ENCODE measurements at regions not wholly inside any gene's neighbourhood (a gene's known extent, or its start where the extent isn't known, plus 50 kb on each side); places are given as distances from the start of the nearest gene placed in this dataset.

DNA sequence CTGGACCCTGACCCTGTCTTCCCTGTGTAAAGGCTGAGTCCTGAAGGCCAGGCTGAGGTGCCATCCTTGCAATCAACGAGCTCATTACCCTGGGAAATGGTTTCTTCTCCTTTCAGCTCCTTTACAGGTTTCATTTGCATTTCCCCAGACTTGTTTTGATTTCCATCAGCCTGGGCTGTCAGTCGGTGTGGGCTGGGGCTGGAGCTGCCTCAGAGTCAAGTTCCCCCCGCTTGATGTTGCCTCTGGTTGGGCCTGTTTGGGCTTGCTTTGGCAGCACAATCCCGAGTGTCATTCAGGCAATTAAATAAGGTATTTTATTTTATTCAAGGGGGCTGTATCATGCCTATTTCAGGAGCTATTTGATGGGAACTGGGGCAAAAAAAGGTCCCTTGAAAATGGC lies 424.9 kb downstream of the INSC start:
- DNase-seq (ENCODE audit: low read depth in 2 of 2) = no peak

DNA sequence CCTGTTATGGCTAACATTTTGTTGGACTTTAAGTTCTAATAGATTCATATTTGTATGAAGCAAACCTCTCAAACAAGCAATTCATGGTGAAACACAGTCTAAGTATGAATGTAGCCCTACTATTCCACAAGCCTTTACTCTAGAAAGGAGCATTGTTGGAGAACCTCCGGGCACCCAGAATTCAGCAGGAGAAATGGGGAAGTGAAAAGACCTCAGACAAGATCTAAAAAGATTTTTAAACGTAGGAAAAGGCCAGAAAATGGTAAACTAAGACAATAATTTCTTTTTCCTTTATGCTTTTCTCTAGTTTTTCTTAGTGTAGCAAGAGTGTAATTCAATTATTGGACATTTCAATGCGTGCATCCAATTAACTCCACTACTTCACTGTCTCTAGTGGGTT lies 426.4 kb downstream of the INSC start:
- DNase-seq (ENCODE audit: low read depth in 2 of 2) = no peak

DNA sequence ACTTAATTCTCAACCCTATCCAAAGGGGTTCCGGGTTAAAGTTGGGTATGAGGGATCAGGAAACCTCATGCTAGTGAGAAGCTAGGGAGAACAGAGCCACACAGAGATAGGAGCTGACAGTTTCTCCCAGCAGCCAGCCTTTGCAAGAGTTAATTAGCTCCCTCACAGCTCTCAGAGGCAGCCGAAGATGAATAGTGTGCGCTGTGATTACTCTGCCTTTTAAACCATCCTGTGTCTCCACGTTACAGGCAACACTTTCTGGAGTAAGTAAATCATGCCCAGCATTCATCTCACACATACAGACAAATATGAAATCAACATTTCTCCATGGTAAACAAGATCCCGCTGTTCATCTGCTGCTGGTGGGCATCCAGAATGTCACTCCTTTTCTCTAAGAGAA lies 429.6 kb downstream of the INSC start:
- no peak for DNase-seq (ENCODE audit: low read depth in 2 of 2)

DNA sequence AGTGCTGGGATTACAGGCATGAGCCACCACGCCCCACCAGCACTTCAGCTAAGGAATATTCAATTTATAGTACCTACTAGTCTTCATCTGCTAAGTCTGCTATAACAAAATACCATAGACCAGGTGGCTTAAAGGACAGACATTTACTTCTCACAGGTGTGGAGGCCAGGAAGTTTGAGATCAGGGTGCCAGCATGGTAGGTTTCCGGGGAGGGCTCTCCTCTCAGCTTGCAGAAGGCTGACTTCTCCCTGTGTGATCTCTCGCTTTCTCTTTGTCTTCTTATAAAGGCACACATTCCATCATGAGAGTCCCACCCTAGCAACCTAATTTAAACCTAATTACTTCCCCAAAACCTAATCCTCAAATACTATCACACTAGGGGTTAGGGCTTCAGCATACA lies 433.0 kb downstream of the INSC start:
- no peak for DNase-seq (ENCODE audit: low read depth in 2 of 2)

DNA sequence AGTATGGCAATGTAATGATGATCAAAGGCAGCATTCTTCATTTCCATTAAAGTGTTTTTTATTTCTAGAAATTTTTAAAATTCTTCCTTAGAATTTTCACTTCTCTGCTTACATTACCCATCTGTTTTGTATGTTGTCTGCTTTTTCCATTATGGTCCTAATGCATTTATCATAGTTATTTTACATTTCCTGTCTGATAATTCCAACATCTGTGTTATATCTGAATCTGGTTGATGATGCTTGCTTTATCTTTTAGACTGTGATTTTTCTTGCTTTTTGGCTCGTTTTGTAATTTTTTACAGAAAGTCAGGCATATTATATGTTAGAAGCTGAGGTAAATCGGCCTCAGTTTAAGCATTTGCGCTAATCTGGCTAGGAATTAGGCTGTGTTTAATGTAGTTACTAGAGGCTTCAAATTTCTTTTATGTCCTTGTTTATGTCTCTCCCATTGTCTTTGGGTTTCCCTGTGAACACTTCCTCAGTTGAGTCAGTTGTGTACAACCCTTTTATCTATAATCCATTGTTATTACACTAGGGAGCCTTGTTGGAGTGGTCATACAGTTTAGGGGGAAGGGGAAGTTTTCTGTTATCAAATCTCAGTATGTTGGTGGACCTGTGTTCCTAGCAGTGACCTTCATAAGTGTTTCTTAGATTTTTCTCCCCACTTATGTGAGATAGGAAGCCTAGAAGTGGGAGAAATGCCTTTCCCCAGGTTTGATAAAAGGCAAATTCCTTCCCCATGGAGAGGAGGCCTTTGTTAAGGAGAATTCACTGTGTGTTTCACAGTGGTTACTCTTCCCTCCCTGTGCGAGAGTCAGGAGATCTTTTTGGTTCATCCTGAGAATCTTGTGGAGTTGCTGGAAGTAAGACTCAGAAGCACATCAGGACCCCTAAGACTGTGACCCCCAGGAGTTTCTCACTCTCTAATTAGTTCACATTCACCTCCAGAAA lies 437.5 kb downstream of the INSC start:
- DNase-seq (ENCODE audit: low read depth in 2 of 2) = no peak

DNA sequence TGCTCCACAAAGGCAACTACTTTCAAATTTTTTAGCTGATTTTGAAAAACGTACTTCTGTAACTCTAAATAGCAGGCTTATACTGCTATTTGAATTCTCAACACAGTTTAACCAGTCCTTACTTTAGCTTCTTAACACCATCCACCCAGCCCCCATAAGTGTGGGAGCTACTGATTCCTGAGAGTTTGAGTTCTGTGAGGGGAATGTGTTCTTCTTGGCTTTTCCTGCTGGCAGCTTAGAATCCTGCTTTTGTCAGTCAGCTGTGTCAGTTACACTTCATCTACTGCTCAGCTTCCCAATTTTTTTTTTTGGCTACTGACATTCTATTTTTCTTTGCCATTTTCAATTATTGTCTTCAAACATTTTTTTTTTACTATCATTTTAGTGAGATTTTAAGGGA lies 440.4 kb downstream of the INSC start:
- DNase-seq (ENCODE audit: low read depth in 2 of 2) = no peak

DNA sequence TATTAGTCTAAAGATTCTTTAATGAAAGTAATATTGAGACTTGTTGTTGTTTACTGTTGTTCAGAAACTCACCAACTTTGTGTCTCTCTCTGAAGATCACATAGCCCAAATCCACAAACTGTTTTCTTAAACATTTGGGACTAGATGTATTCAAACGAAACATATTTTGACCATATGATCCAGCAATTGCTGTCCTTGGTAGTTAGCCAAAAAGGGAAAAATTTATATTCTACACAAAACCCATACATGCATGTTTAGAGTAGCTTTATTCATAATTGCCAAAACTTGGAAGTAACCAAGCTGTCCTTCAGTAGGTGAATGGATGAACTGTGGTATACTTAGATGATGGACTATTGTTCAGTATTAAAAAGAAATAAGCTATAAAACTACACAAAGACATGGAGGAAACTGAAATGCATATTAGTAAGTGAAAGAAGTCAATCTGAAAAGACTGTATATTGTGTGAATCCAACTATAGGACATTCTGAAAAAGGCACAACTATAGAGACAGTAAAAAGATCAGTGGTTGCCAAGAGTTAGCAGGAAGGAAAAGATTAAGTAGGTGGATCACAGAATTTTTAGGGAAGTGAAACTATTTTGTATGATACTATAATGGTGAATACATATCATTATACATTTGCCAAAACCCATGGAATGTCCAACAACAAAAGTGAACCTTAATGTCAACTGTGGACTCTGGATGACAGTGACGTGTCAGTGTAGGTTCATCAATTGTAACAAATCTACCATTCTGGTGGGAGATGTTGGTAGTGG lies 442.9 kb downstream of the INSC start:
- DNase-seq (ENCODE audit: low read depth in 2 of 2) = no peak

DNA sequence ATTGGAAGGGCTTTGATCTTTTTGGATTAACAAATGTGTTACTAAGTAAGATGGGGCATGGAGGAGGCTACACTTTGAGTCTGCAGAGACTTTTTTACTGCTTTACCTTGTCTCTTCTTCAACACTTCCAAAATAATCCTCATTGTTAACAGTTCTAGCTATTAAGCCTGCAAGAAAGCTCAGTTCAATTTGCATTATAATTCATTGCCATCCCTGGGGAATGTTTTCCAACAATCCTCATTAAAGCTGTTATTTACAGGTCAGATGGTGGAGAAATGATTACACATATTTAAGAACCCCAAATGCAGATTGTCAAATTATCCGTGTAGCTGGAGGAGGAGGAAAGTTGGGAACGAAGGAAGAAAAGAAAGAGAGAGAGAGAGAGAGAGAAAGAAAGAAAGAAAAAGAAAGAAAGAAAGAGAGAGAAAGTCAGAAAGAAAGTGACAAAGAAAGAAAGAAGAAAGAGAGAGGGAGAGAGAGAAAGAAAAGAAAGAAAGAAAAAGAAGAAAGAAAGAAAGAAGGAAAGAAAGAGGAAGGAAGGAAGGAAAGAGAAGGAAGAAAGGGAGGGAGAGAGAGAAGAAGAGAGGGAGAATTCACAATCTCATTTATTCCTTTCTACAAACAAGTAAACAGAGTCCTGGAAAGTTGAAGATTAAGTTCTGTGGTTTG lies 443.9 kb downstream of the INSC start:
- DNase-seq (ENCODE audit: low read depth in 2 of 2) = no peak

DNA sequence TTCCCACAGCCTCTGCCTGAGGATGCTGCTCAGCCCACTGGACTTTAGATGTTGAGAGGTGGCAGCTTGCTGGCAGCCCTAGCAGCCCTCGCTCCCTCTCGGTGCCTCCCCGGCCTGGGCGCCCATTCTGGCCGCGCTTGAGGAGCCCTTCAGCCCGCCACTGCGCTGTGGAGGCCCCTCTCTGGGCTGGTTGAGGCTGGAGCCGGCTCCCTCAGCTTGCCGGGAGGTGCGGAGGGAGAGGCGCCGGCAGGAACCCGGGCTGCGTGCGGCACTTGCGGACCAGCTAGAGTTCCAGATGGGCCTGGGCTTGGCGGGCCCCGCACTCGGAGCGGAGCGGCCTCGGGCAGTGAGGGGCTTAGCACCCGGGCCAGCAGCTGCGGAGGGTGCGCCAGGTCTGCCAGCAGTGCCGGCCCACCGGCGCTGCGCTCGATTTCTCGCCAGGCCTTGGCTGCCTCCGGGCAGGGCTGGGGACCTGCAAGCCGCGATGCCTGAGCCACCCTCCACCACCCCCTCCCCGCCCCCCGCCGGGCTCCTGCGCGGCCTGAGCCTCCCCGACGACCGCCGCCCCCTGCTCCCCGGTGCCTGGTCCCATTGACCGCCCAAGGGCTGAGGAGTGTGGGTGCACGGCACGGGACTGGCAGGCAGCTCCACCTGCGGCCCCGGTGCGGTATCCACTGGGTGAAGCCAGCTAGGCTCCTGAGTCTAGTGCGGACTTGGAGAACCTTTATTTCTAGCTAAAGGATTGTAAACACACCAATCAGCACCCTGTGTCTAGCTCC lies 446.2 kb downstream of the INSC start:
- DNase-seq (ENCODE audit: low read depth in 2 of 2) = no peak

DNA sequence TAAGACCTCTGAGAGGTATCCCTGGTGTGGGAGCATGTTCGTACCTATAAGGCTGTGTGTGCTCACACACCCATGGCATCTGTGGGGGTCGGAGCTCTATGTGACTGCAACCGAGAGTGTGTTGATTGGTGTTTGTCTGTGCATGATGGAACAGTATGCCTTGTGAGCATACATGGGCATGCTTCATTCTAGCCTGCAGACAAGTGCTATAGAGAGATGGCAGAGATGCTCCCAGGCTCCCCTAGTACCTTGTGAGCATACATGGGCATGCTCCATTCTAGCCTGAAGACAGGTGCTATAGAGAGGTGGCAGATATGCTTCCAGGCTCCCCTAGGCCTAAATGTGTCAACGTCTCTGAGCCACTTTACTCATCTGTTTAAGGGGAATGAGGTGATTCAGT lies 447.5 kb downstream of the INSC start:
- DNase-seq (ENCODE audit: low read depth in 2 of 2) = no peak

DNA sequence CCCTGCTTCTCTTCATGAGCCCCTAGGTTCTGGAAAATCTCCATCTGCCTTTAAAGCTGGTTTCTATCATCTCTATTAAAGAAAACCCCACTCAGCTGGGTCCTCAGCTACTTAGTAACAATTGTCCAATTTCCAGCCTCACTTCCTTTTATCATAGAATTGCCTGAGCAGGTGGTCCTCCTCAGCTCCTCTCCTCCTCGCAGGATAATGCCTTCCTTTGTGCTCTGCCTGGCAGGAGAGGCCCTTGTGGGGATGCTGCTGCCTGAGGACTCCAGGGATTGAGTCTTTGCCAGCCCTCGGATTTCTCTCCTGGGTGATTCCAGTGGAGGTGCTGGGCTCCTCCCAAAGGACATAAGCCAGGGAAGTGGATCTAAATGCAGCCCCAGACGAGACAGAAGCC lies 448.3 kb downstream of the INSC start:
- no peak for DNase-seq (ENCODE audit: low read depth in 2 of 2)

DNA sequence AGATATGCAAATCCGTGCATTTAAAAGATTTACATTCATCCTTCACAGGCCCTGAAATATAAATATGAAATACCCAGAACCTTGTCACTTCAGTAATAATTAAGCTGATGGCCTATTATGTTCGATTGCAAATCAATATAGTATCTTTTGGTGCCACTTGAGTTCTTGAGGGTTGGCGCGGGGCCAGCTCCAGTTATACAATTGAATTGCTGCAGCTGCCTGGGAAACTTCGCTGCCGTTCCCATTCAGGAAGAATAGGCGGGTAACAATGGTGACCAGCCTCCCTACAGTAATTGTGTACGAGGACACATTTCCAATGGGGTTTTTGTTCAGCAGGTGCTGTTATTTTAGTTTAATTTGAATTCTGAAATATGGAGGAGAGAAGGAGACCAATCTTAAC lies 451.2 kb downstream of the INSC start:
- DNase-seq (ENCODE audit: low read depth in 2 of 2) = no peak

DNA sequence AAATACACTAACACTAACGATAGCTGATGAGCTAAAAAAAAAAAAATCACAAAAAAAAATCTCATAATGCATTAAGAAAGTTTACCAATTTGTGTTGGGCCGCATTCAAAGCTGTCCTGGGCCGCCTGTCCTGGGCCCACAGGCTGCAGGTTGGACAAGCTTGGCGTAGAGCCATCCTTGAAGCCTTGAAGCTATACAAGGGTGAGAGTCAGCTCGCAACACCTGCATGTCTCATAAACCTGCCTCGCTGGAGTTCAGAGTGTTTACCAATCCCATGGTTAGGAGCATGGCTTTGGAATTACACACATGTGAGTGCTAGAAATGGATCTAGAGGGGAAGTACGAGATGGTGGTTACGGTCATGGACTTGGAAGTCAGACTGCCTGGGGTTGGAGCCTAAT lies 453.7 kb downstream of the INSC start:
- no peak for DNase-seq (ENCODE audit: low read depth in 2 of 2)

DNA sequence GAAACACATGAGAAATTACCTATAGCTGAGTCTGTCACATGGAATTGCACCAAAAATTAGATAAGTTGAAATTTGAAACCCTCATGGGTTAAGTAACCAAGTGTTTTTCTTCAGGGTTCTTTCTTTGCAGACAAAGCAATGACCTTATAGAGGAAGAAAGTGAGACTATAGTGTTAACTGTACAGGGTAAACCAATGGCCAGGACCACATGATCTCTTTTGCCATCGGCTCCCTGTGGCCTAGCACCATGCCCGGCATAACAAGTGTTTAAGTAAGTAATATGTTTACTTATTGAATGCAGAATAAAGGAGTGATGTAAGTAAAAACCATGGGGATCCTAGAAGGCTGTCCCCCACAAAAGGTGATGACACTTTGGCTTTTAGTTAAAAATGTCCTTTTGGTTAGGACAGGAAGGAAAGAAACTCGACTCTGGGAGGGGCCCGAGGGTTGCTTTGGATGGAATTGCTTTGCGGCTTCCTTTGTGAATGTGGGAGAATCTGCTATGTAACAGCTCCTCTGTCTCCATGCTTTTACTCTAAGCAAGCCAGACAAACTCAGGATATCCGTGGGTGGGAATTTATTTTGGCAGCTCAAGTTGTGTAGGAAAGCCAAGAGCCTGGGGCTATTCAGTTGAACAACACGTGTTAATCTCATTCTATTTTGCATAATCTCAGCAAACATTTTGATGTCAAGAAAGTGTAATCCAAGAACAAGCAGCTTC lies 454.7 kb downstream of the INSC start:
- DNase-seq (ENCODE audit: low read depth in 2 of 2) = no peak

DNA sequence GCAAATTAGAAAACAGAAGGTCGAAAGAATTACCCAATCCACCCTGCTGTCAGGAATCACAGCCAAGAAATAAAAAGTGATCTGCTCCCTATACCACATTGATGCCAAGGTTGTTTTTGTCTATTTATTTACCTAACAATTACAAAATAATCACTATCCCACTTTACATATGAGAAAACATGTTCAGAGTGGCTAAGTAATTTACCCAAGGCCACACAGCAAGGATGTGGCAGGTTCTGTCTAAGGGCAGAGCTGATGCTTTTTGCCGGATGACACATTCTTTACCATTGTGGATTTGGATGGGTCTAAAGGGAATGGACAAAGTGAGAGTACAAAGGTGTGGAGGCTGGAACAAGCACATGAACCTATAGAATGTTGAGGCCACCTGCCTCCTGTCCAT lies 460.7 kb downstream of the INSC start:
- DNase-seq (ENCODE audit: low read depth in 2 of 2) = no peak

DNA sequence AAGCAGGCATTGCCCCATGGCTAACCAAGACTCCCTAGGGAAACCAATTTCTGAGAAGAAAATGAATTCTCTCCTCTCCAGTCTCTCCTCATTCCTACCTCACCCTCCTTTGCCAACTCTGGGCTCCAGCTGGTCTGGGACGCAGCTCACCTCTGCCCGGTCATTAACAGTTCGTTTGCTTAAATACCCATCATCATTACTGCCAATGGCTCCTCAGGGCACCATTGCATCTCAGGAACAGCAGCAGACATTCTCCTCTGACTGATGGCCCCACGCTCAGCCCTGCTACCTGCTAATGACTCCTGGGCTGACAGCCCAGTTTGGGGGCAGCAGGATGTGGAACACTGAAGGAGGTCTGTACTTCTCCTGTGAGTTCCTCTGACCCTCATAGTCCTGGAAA lies 462.0 kb downstream of the INSC start:
- DNase-seq (ENCODE audit: low read depth in 2 of 2) = no peak

DNA sequence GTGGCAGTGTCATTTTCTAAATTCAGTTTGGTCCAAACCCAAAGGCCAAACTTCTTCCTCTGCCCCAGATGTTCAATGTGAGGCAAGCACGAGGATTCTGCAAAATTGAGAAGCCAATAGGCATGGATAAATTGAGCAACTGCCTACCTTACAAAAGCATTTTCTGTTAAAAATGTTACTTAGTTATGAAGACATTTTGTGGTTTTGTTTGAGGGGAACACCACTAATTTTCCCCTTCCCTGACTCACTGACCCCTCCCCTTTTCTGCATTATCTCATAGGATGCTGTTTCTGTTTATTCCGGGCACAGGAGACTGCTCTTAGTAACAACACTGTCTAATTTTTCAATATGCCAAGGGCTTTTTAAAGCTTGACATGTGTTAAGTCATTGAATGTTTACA lies 462.8 kb downstream of the INSC start:
- DNase-seq (ENCODE audit: low read depth in 2 of 2) = no peak

DNA sequence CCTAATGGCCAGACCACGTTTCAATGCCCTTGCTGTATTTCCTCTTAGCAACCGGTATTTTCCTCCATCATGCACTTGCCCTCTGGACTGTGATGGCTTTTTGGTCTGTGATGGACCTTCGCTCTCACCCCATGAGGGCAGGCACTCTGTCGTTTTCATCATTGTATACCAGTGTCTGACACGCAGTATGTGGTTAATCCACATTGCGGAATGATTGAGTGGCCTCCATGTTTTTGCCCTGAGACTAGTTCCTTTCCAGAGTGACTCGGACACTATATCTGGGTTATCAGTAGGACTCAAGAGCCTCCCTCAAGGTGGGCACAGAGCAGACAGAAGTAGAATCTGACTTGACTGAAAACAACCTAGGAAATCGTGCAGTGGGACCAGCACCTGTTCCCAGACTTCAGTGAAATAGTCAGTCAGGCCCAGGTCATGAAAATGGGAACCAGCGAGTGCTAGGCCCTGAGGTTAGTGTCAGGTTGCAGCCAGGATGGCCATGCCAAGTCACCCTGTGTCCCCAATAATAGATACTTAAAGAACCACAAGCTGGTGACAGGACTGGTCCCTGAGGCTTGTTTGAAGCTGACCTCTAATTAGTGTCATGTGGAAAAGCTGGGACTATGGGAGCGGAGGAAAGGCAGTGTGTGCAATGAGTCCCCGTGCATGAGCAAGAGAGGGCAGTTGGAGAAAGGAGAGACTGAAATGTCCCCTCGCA lies 464.7 kb downstream of the INSC start:
- DNase-seq (ENCODE audit: low read depth in 2 of 2) = no peak

DNA sequence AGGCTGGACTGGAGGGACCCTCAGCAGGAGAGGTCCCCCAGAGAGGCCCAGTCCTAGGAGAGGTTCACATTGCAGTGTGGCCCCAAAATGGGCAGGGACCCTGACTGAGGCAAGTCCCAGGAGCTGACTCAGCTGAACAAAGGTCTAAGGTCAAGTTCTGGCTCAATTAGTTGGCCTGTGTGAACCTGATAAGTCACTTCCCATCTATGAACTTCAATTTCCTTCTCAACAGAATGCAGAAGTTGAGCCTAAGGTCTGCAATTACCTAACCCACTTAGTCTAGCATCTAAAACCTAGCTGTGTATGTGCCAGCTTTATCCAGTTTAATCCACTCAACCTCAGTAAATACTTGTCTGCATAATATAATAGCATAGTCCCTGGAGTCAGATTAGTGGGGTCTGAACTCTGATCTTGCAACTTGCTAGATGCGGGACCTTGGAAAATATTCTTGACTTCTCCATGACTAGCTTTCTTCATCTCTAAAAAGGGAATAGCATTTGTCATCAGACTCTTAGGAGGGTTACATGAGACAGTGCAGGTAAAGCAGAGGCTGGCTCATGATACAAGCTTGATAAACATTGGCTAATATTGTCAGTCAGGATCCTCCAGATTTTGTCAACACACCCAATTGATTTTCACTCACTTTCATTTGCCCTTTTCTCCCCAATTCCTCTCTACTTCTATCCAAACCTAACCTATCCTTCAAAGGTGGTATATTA lies 465.5 kb downstream of the INSC start:
- DNase-seq (ENCODE audit: low read depth in 2 of 2) = no peak

DNA sequence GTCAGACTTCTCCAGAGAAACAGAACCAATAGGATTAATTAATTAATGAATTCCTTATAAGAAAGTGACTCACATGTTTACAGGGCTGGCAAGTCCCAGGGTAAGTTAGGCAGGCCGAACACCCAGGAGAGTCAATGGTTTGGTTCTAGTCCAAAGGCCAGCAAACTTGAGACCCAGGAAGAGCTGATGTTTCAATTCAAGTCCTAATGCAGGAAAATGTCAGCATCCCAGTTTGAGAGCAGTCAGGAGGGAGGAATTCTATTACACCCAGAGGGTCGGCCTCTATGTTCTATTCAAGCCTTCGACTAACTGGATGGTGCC lies 466.0 kb downstream of the INSC start:
- no peak for DNase-seq (ENCODE audit: low read depth in 2 of 2)
